Non-pigmented ciliary epithelial cell (primary cell): ENCODE measurements at regions not wholly inside any gene's neighbourhood (a gene's known extent, or its start where the extent isn't known, plus 50 kb on each side); places are given as distances from the start of the nearest gene placed in this dataset.
"Not testable (repeated sequence)": the region's sequence is repeated elsewhere in the genome, so short reads cannot be mapped to it uniquely, and the experiment has no call there.

Source experiments
- DNase-seq: peaks from one replicate; pipeline ENCODE4 v3.0.0-alpha.2; 2010; ENCODE audit warnings: low read depth

- DNase-seq, result no peak
These were observed 475.8 kb upstream of the PCDH20 start for GRCh38 chr13:61891401-61891800.

GRCh38 chr13:61884830-61885229 lies 469.2 kb upstream of the PCDH20 start:
- DNase-seq, result no peak

- DNase-seq, result no peak
These were observed 465.1 kb upstream of the PCDH20 start for GRCh38 chr13:61880578-61881283.

GRCh38 chr13:61878565-61878964 lies 462.9 kb upstream of the PCDH20 start:
- not testable (repeated sequence) for DNase-seq

- no peak for DNase-seq
These were observed 459.4 kb upstream of the PCDH20 start for GRCh38 chr13:61874970-61875579.

- no peak for DNase-seq
These were observed 458.1 kb upstream of the PCDH20 start for GRCh38 chr13:61873717-61874116.

GRCh38 chr13:61857198-61857597 lies 441.5 kb upstream of the PCDH20 start:
- no peak for DNase-seq

GRCh38 chr13:61852116-61852619 lies 436.5 kb upstream of the PCDH20 start:
- DNase-seq, result no peak

- DNase-seq, result no peak
These were observed 435.1 kb upstream of the PCDH20 start for GRCh38 chr13:61850794-61851193.

- no peak for DNase-seq
These were observed 422.9 kb upstream of the PCDH20 start for GRCh38 chr13:61838568-61838967.

GRCh38 chr13:61833228-61833627 lies 417.6 kb upstream of the PCDH20 start:
- DNase-seq, result no peak

GRCh38 chr13:61831026-61831425 lies 415.4 kb upstream of the PCDH20 start:
- no peak for DNase-seq

- no peak for DNase-seq
These were observed 414.8 kb upstream of the PCDH20 start for GRCh38 chr13:61830475-61830874.

GRCh38 chr13:61824168-61824567 lies 408.5 kb upstream of the PCDH20 start:
- no peak for DNase-seq

GRCh38 chr13:61812286-61812685 lies 396.6 kb upstream of the PCDH20 start:
- no peak for DNase-seq

GRCh38 chr13:61810065-61810464 lies 394.4 kb upstream of the PCDH20 start:
- no peak for DNase-seq

GRCh38 chr13:61797397-61797796 lies 381.7 kb upstream of the PCDH20 start:
- DNase-seq, result no peak

- no peak for DNase-seq
These were observed 379.9 kb upstream of the PCDH20 start for GRCh38 chr13:61795580-61795979.

GRCh38 chr13:61779456-61779855 lies 363.8 kb upstream of the PCDH20 start:
- DNase-seq, result no peak

GRCh38 chr13:61778531-61778930 lies 362.9 kb upstream of the PCDH20 start:
- DNase-seq, result no peak

GRCh38 chr13:61777899-61778298 lies 362.2 kb upstream of the PCDH20 start:
- no peak for DNase-seq

GRCh38 chr13:61777271-61777670 lies 361.6 kb upstream of the PCDH20 start:
- DNase-seq, result no peak

- DNase-seq, result no peak
These were observed 359.3 kb upstream of the PCDH20 start for GRCh38 chr13:61774903-61775302.

- no peak for DNase-seq
These were observed 355.0 kb upstream of the PCDH20 start for GRCh38 chr13:61770681-61771080.
